NCI-H748 (cell line): ENCODE measurements at regions not wholly inside any gene's neighbourhood (a gene's known extent, or its start where the extent isn't known, plus 50 kb on each side); places are given as distances from the start of the nearest gene placed in this dataset.

ENCODE experiments used
- DNase-seq: peaks from one replicate; lab custom pipeline; 2025; ENCODE audit not compliant: unreplicated experiment; lab: John Stamatoyannopoulos, UW

- DNase-seq: no peak
These were observed 426.0 kb downstream of the GALC start for GRCh38 chr14:87566991-87567390.

GRCh38 chr14:87547536-87547935 lies 445.4 kb downstream of the GALC start:
- no peak for DNase-seq

GRCh38 chr14:87542288-87542687 lies 450.7 kb downstream of the GALC start:
- no peak for DNase-seq

GRCh38 chr14:87540339-87540738 lies 452.6 kb downstream of the GALC start:
- no peak for DNase-seq

GRCh38 chr14:87529081-87529480 lies 463.9 kb downstream of the GALC start:
- peak; percentile 41 for DNase-seq

- peak; percentile 30 for DNase-seq
These were observed 466.3 kb downstream of the GALC start for GRCh38 chr14:87526731-87527130.

- no peak for DNase-seq
These were observed 469.0 kb downstream of the GALC start for GRCh38 chr14:87524011-87524410.

- DNase-seq: peak; percentile 64
These were observed 470.4 kb downstream of the GALC start for GRCh38 chr14:87522575-87522974.

GRCh38 chr14:87508333-87508732 lies 484.6 kb downstream of the GALC start:
- no peak for DNase-seq

- no peak for DNase-seq
These were observed 489.3 kb downstream of the GALC start for GRCh38 chr14:87503711-87504110.

GRCh38 chr14:87497301-87497700 lies 495.7 kb downstream of the GALC start:
- DNase-seq: no peak

- DNase-seq: no peak
These were observed 499.0 kb downstream of the GALC start for GRCh38 chr14:87494010-87494409.

- DNase-seq: no peak
These were observed 500.4 kb downstream of the GALC start for GRCh38 chr14:87492561-87492960.

GRCh38 chr14:87491816-87492215 lies 501.2 kb downstream of the GALC start:
- DNase-seq: no peak

GRCh38 chr14:87489196-87489819 lies 503.7 kb downstream of the GALC start:
- DNase-seq: no peak

- DNase-seq: no peak
These were observed 509.4 kb downstream of the GALC start for GRCh38 chr14:87483271-87484260.

- DNase-seq: no peak
These were observed 524.5 kb downstream of the GALC start for GRCh38 chr14:87468531-87468930.

- DNase-seq: no peak
These were observed 525.4 kb downstream of the GALC start for GRCh38 chr14:87467578-87467977.

GRCh38 chr14:87465770-87466169 lies 527.2 kb downstream of the GALC start:
- DNase-seq: no peak

GRCh38 chr14:87461704-87462103 lies 531.3 kb downstream of the GALC start:
- DNase-seq: peak; percentile 23

GRCh38 chr14:87457720-87458119 lies 535.3 kb downstream of the GALC start:
- peak; percentile 9 for DNase-seq

- DNase-seq: no peak
These were observed 542.8 kb downstream of the GALC start for GRCh38 chr14:87450193-87450592.
